DMS53 treated with DMSO at 0.1 percent for 48 hours (cell line): ENCODE measurements at regions not wholly inside any gene's neighbourhood (a gene's known extent, or its start where the extent isn't known, plus 50 kb on each side); places are given as distances from the start of the nearest gene placed in this dataset.
A peak's percentile ranks its signal among the peaks of the same experiment; 100 is the strongest.

Source experiments
- DNase-seq: peaks from one replicate; lab custom pipeline; 2025; ENCODE audit not compliant: unreplicated experiment; lab: John Stamatoyannopoulos, UW

DNA sequence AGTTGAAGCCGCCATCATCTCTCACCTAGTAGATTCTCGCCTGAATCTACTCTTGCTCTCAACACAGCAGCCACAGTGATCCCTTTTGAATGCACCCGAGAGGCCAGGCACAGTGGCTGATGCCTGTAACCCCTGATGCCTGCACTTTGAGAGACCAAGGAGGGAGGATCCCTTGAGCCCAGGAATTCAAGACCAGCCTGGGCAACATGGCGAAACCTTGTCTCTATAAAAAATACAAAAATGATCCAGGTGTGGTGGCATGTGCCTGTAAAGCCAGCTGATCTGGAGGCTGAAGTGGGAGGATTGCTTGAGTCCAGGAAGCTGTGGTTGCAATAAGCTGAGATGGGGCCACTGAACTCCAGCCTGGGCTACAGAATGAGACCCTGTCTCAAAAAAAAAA is 60.3 kb upstream of the EML4 start:
- DNase-seq = no peak

GRCh38 chr2:42109959-42110640 is 59.1 kb upstream of the EML4 start:
- DNase-seq = no peak

DNA sequence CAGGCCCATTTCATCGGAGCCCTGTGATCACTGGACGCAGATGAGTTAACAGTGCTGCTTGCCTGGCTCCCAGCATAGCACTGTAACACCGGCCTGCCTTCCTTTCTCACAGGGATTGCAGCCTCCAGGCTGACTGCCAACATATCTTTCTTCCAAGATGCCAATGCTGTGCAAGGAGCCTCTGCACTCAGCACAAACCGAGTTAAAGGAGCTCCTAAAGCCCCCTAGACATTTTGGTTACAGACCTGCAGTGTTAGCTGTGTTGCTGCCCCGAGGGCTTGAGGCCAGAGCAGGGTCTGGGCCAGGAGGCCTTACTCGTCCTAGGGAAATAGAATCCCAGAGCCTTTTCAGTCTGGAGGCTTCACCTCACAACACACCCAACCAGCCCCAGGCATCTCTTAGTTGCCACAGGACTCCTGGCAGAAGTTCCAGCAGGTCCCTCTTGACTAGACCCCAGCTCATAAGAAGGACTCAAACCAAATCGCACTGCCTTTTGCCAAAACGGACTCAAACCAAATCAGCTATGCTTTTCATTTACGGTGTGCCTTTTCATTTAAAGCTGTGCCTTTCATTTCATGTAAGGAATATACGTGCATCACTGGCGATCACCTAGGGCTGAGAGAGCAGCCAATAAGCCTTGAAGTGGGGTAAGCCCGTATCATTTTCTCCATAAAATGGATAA is 58.4 kb upstream of the EML4 start:
- no peak for DNase-seq

GRCh38 chr2:42112418-42112817 is 56.7 kb upstream of the EML4 start:
- no peak for DNase-seq

GRCh38 chr2:42113452-42113851 is 55.7 kb upstream of the EML4 start:
- DNase-seq = no peak

DNA sequence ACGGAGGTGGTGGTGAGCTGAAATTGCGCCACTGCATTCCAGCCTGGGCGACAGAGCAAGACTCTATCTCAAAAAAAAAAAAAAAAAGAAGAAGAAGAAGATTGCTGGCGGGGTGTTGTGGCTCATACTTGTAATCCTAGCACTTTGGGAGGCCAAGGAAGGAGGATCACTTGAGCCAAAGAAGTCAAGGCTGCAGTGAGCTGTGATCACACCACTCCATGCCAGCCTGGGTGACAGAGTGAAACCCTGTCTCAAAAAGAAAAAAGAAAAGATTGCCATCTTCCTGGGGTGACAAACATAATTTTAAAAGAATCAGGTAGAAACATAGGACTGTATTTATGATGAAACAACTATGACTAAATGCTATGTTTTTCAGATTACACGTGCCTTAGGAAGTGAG is 55.1 kb upstream of the EML4 start:
- DNase-seq = no peak

- DNase-seq = no peak
These were observed 53.6 kb upstream of the EML4 start for GRCh38 chr2:42115588-42115987.

- DNase-seq = no peak
These were observed 52.7 kb upstream of the EML4 start for GRCh38 chr2:42116195-42117181.

DNA sequence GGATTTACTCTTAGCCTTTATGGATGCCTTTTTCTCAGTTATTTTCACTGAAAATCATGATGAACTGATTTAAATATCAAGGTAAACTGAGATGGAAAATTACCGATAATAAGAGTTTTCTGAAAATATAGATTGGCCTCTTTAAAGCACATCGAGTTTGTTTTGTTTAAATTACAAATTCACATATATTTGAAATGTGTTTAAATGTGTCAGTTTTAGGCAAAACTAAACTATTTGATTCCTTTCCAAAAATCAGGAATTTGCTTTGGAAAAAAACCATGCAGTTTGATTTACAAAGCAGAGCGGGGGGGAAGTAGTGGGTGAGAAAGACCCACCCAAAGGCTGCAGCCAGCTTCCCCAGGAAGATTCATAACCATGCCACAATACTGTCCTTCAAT is 52.0 kb upstream of the EML4 start:
- no peak for DNase-seq

GRCh38 chr2:42117923-42118753 is 51.0 kb upstream of the EML4 start:
- DNase-seq = peak; percentile 41

GRCh38 chr2:42118754-42119569 is 50.2 kb upstream of the EML4 start:
- DNase-seq = no peak
